ENCODE measurements at regions not wholly inside any gene's neighbourhood (a gene's known extent, or its start where the extent isn't known, plus 50 kb on each side); places are given as distances from the start of the nearest gene placed in this dataset.
A peak's percentile ranks its signal among the peaks of the same experiment; 100 is the strongest.

DNA sequence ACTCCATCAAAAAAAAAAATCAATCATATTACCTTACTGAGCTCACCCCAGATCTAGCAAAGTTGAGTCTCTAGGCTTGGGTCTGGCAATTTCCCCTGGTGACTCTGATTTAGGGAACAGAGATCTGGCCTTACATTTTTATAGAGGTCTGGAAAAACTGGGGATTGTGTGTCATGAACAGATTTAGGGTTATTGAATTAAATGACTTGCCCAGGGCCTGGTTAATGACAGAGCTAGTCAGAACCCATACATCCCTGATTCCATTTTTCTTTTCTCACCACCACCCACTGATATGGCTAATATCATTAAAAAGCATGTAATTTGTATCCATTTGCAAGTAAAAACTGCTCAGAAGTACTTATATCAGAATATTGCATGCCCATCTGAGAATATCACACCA lies 163.4 kb upstream of the OGFRL1 start:
- DNase-seq = no peak

DNA sequence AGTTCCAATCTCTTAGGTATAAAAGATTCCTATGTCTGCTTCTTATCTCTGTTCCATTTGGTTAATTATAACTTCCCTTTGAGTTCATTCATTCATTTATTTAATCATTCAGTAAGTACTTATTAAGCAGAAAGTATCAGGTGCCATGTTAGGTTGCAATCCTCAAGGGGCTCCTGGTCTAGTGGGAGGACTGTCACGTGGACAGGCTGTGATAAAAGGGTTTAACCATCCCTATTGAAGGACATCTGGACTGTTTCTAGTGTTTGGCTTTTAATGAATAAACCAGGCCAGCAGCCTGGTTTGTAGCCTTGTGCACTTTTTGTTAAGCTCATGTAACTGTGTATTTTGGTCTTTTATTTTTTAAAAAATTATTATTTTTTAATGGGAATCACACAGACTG lies 162.1 kb upstream of the OGFRL1 start:
- peak; percentile 78 for DNase-seq

DNA sequence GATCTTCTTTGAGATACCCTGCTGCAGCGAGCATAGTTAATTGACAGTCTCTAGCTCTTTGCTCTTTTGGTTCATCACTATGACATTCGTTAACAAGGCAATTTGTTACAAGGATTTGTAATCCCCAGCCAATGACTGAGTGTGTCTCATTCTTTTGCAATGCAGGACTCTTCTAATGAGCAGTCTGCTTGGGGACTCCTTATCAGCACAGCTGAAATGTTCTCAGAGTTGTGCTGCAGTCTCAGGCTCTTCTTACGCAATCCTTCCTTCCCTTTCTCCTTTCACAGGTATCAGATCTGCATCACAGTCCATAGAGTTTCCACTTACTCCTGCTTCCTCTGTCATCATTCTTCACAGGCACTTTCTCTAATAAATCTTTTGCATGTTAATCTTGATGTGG lies 161.2 kb upstream of the OGFRL1 start:
- no peak for DNase-seq

DNA sequence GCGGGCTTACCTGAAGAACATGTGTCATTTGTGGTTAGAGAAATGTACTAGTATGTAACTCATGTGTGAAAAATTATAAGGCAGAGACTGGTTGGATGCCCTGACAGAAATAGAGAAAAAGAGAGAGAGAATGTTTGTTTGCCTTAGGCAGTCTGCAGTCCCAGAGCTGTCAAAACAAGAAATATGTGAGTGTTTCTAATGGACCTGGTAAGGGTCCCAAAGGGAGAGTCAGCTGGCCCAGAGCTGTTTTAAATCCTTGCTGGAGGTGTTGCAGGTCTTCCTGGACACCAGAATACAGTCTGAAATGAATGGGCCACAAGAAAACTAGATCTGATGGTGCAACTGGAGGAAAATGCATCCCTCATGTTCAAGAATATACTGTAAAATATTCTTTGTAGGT lies 158.3 kb upstream of the OGFRL1 start:
- DNase-seq = no peak

DNA sequence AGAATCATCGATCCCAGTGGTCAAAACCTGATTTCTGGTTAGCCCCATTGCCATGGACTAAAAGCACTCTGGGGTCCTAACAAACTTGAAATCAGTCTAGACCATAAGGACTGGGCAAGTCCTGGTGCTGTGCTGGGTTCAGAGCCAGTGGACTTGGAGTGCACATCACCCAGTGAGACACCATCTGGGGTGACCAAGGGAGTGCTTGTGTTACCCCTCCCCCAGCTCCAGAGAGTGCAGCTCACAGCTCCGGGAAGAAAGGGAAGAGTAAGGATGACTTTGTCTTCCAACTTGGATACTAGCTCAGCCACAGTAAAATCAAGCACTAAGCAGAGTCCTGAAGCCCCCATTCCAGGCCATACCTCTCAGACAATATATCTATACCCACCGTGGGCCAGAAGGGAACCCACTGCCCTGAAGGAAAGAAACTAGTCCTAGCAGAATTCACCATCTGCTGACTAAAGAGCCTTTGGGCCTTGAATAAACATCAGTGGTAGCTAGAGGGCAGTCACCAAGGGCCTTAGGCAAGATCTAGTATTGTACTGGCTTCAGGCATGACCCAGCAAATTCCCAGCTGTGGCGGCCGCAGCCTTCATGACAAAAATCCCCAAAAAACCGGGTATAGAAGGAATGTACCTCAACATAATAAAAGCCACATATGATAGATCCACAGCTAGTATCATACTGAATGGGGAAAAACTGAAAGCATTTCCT lies 153.5 kb upstream of the OGFRL1 start:
- no peak for DNase-seq

DNA sequence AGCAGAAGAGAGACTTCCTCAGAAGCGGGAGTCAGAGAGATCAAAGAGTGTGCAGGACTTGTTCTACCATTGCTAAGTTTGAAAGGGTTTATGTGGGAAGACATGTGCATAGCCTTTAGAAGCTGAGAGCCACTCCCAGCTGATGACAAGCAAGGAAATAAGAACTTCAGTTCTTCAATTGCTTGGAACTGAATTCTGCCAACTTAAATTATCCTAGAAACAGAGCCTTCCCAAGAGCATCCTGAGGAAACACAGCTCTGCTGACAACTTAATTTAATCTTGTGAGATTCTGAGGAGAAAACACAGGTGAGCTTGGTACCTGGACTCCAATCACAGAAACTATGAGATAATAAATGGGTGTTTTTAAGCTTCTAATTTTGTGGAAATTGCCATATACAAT lies 150.6 kb upstream of the OGFRL1 start:
- DNase-seq = no peak

DNA sequence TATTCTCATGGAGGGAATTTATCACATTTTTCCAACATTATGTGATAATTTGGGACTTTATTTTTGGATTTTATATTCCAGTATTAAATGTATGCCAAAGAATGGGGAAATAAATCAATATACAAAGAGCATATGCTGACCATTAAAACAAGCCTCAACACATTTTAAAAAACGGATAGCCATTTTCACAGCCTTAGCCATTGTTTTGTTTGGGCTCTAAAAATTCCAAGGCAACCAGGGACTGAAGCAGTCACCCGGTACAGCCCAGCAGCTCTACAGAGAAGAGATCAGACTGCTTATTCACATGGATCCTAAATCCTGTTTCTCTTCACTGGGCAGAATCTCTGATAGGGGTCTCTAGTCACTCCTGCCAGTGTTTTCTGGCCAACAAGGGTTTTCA lies 150.2 kb upstream of the OGFRL1 start:
- DNase-seq = no peak

DNA sequence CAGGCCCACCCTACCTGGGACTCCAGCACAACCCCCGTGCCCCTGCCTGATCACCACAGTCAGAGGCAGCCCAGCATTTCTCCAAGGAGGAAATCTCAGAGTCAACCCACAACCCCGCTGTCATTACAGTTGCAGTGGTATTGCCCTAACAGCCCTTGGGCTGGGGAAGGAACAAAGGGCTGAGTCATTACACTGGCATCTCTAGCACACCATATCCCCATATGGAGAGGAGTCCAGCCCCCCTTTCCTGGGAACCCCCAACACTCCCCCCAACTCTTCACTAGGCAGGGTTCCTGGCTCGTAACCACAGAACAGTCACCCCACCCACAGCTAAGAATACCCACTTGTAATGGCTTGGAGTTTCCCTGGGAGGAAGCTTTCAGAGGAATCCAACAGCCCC lies 149.4 kb upstream of the OGFRL1 start:
- DNase-seq = no peak

DNA sequence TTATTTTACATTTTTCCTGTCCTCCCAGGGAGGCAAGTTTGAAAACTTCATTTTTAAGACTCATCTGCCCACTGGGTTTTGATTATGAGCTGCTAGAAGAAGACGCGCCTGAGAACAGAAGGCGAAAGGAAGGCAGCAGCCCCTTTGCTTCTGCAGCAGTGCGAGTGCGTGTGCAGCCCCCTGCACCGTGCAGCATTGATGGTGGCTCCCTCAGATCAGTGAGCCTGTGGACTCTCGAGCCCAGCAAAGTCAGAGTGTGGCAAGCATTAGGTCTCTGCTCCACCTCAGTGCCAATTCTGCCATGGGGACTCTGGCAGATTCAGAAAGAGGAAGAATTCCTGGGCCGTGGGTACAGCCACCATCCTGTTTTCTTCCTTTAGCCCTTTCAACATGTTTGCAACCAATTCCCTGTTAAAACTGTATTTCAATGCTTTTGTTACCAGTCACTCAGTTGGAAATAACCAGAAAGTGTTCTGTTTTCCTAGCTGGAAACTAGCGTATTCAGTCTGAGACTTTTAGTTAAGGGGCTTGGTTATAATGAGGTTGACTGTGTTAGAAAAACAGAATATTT lies 134.8 kb upstream of the OGFRL1 start:
- no peak for DNase-seq

DNA sequence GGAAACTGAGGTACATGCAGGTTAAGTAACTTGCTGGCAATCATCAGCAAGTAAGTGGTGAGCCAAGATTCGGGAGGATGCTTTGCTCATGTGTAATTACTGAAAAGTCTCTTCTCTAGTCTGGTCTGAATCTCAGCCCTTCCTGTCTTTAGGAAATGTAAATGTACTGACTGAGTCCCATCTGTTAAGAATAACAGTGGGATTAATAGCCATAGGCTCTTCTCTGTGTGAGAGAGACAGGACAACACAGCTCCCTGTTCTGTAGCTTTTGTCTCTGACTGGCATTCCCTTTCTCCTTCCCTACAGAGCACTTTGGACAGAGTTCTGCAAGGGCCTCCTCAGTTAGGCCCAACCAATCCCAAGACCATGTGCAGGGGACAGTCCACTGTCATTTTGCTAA lies 131.3 kb upstream of the OGFRL1 start:
- no peak for DNase-seq

DNA sequence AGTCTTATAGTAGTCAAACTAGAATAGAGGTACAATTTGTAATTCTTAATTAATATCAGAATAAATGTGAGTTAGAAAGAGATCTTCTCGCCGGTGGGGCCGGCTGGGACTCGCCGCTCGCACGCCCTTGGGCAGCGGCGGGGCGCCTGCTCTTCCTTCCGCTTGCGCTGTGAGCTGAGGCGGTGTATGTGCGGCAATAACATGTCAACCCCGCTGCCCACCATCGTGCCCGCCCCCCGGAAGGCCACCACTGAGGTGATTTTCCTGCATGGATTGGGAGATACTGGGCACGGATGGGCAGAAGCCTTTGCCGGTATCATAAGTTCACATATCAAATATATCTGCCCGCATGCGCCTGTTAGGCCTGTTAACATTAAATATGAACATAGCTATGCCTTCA lies 123.7 kb upstream of the OGFRL1 start:
- no peak for DNase-seq

DNA sequence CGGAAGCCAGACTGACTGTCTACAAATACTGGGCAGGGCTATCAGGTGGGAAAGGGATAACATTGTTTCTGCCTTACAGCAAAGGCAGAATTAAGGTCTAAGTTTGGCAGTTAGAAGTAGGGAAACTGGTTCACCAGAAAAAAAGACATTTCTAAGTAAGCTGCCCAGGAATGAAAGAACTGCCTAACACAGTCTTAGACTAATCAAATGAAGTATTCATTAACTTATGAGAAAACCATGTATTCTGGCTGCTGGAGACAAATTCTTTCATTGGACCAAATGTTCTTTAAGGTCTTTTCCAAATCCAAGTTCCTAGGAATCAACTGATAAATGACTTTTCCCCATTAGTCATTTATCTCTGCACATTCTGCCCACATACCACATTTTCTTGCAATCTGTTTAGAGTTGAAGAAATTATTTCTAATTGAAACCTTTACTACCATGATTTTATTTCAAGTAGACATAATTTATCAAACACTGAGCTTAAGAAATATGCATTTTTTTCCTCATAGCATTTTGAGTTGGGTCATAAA lies 120.3 kb upstream of the OGFRL1 start:
- DNase-seq = no peak

DNA sequence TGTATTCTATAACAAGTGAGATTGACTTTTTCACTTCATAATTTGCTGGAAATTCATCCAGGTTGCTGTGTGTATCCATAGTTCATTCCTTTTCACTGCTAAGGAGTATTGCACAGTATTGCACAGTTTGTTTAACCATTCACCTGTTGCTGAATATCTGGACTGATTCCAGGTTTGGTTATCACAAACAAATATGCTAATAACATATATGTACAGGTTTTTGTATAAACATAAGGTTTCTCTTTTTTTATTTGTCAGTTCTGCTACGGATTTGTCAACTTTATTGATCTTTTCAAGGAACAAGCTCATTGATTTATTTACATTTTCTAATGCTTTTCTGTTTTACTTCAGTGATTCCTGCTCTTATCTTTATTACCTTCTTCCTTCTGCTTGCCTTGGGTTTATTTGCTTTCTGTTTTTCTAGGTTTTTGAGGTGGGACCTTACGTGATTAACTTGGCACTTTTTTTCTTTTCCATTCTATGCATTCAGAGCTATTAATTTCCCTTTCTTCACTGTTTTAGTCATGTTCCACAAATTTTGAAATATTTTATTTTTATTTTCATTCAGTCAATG lies 117.0 kb upstream of the OGFRL1 start:
- DNase-seq = no peak

DNA sequence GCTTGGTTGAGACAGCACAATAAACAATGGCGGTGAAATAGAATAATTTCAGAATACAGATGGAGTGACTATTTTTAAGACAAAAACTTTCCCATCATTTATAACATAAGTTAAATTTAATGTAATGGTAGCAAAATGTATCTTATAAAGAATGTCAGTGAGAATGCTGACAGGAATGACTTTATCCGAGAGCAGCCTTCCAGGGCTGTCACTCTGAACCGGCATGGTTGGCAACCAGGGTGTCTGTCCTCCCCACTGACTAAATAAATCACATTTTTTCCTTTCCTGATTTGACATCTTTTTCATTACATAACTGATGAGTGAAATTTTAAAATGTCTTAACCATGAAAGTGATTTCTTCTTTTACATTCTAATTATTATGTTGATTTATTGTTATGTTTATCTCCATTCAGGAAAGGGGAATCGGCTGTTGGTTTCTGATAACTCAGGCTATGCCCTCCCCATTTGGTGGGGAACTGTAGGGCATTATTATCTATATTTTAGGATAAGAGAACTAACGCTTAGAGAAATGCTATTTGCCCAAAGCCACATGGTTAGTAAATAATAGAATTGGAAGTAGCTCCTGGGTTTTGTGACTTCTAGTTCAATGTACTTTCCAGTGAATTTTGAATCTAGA lies 109.2 kb upstream of the OGFRL1 start:
- no peak for DNase-seq

DNA sequence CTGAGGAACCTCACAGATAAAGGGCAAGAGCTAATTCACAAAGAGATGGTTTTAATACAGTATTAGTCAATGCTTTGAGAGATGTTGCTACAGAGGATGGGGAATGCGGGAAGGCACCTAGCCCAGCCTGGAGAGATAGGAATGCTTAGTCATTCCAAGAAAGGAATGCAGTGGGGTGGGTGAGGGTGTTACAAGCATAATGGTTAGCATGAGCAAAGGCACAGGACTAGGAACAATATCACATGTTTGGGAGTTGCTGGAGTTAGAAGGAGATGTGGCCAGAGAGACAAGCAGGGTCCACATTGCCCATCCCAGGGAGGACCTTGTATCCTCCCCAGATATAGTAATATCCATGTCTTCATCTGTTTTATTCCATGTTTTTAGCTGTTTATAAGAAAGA lies 107.0 kb upstream of the OGFRL1 start:
- no peak for DNase-seq

DNA sequence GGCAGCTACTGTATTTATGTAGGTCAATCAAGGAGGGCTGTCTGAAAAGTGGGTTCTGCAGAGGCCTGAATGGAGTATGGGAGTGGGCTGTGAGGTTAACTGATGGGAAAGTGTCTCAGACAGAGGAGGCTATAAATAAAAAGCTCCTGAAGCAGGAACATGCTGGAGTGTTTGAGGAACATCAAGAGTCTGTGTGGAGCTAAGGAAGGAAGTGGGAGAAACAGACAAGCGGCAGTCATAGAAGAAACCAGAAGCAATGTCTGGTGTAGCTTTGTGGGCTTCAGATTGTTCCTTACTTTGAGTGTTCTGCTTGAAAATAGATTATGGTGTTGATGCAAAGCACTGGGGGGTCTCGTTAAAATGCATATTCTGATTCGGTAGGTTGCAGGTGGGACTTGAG lies 101.5 kb upstream of the OGFRL1 start:
- no peak for DNase-seq

DNA sequence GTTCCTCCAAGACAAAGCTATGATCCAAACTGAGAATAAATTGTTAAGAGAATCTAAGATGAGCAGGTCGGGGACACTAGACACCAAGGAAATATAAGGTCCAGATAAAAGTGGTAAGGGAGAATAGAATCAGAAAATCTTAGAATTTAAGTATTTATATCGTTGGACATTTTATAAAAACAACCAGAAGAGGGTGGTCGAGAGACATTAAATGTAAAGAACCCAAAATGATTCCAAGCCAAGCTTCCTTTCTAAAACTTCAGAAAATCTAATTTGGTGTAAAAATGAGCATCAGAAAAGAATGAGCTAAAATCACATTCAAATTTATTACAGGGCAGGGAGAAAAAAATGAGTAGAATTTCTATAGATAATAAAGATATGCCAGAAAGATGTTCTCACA lies 97.8 kb upstream of the OGFRL1 start:
- no peak for DNase-seq

DNA sequence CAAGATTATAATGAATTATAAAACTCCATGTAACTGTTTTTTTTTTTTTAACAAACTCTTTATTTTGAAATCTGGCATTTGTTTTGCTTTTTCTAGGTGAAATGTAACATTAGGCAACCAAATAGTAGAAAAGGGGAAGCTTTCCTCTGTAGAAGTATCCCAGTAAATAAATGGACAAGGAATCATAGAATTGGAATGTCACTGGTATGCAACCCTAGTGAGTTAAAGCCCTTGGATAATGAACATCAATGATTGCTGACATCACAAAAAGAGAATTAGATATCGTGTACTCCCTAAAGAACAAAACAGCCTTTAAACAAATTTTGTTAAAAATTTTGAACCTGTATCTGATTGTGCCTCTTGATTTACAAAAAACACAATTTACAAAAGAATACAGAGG lies 93.9 kb upstream of the OGFRL1 start:
- no peak for DNase-seq

DNA sequence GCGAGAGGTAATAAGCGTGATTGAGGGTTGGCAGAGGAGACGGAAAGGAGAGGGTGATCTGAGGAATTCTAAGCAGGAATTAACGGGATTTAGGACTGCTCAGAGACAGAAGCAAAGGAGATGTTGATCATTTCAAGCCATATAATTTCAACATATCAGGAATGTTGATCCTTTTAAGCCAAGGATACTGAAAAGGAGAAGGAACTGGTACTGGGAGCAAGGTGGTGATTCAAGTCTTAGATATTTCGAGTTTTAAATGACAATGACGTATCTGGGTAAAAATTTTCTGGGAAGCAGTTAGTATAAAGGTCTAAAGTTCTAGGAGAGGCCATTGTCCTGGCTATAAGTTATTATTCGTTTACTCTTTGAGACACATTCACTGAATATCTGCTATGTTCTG lies 91.3 kb upstream of the OGFRL1 start:
- DNase-seq = no peak

DNA sequence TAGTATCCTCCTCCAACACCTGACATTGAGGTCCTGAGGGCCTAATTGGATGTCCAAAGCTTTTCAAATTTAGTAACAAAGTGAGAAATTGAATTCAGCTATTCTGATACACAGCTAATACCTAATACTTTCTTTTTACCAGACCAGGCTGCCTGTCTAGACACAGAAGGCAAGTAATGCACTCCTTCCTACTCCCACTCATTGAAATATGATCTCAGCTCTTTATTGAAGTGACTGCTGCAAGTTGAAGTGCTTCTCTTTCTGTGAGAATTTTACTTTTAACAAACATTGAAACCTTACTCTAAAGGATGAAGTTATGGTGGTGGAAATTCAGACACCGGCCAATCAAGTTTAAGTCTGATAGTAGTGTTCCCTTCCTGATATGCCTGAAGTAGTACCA lies 90.8 kb upstream of the OGFRL1 start:
- DNase-seq = peak; percentile 7

DNA sequence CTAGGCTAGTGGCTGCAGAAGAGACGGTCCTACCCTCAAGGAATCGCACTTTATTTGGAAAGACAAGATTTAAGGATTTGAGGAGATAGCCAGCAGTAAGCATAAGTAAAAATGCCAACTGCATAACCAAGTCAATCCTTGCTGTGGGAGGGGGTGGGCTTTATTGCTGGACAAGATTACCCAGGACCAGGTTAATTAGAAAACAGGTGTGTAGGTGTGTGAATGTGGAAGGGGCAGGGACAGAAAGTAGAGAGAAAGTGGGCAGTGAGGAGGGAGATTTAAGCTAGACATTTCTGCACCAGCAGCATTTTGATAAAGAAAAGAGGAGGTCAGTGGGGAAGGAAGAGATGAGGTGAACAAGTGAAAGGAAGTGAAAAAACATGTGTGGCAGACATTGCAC lies 89.7 kb upstream of the OGFRL1 start:
- DNase-seq = no peak

DNA sequence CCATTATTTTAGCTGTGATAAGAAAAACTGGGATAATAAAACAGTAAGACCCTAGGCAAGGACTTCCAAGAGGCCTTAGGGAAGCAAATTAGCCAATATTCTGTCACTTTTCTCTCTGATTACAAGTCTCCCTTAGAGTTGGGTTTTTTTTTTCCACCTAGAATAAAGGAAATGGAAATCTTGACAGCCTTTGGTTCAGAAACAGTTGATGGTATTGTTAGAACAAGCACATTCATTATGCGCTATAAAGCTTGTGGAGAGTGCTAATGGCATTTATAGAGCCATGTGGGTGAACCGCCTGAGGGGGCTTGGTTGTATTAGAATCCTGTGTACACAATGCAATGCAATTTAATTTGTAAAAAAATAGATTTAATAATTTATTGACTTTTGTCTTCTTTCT lies 88.9 kb upstream of the OGFRL1 start:
- no peak for DNase-seq

DNA sequence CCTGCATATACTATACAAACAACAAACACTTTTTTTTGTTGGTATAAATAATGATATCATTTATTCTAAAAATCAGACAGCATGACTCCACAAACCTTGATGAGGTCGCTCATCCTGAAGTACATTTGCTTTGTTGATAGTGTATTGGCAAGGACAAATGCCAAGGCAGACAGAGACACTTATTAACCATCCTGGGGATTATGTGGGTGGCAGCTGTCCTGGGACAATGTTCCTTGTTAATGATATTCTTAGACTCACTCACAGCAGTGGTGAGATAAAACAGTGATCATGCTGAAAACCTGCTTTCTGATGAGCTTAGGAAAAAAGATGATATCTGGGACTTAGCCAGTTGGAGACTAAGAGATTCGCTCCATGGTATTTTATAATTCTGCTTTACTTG lies 85.4 kb upstream of the OGFRL1 start:
- no peak for DNase-seq

DNA sequence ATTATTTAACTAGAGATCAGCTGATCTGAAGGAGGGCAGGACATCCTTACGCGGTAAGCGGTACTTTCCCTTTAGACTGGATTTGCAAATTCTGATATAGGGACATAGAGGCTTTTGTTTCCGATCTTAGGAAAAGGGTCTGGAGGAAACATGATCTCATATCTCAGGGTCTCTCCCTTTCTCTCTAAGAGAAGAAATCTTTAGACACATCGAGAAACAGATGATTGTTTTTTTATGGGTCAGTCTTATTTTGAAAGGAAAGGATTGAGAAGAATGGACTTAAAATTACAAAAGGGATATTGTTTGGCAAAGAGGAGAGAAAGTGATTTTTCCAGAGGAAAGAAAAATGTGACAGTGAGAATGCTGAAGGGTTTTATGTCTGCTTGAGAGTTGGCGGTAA lies 83.9 kb upstream of the OGFRL1 start:
- no peak for DNase-seq

Measured in DMS153 (cell line).